Colon (tissue), 2 donors: ENCODE measurements at regions not wholly inside any gene's neighbourhood (a gene's known extent, or its start where the extent isn't known, plus 50 kb on each side); places are given as distances from the start of the nearest gene placed in this dataset.
"Not testable (repeated sequence)": the region's sequence is repeated elsewhere in the genome, so short reads cannot be mapped to it uniquely, and the experiment has no call there.

Experiments used
- FAIRE-seq: peaks from 2 replicates; lab custom pipeline; 2012; peaks lifted over from hg19 to GRCh38; lab: Jason Lieb, UNC
- donor health status: control.
- donor health status: control.

DNA sequence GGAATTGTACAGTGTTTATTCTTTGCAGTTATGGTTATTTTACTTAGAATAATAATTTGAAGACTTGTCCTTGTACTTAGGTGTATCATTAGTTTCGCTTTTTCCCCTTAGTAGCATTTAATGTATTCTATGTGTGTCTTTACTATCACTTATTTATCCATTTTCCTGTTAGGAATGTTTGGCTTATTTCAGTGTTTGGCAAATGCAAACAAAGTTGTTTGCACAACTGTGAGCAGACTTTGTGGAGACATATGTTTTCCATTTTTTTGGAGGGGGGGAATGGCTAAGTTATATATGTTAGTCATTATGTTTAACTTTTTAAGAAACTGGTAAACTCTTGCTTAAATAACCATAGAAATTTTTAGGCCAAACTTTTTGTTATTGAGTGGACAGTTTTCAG, 447.7 kb downstream of the SOX11 start:
- FAIRE-seq = no peak

DNA sequence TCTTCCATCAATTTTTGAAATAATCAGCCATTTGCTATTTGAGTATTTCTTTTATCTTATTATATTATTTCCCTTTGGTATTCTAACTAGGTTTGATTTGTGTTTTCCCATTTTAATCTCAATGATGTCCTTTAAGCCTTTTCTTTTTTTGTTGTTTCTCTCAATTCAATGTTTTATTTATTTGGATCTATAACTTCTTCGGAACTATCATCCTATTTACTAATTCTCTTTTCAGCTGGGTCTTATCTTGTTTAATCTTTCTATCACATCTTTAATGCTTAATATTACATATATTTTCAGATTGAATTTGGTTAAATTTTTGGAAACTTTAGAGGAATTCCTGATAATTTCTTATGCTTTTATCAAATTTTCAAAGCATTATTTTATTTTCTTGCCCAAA, 448.3 kb downstream of the SOX11 start:
- no peak for FAIRE-seq

DNA sequence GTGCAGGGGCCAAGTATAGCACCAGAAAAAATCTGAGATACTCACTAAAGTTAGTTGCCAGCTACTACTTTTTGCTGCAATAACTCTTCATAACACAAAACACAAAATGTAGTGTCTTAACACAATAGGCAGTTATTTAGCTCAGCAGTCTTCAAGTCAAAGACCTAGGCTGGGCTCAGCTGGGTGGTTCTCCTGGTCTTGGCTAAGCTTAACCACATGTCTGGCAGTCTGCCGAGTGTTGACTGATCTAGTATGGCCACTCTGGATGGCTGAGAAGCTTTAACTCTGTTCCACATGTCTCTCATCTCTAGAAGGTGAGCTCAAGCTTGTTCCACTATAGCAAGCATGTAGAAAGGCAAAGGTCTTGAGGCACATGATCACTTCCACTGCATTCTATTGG, 451.6 kb downstream of the SOX11 start:
- no peak for FAIRE-seq

DNA sequence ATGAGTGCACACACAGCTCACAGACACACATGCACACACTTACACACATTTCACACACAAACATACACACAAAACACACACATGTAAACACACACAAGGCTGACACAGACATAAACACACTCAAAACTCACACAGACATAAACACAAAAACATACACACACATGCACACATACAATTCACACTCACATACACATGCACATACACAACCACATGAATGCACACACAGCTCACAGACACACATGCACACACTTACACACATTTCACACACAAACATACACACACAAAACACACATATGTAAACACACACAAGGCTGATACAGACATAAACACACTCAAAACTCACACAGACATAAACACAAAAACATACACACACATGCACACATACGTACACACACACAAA, 455.0 kb downstream of the SOX11 start:
- not testable (repeated sequence) for FAIRE-seq

DNA sequence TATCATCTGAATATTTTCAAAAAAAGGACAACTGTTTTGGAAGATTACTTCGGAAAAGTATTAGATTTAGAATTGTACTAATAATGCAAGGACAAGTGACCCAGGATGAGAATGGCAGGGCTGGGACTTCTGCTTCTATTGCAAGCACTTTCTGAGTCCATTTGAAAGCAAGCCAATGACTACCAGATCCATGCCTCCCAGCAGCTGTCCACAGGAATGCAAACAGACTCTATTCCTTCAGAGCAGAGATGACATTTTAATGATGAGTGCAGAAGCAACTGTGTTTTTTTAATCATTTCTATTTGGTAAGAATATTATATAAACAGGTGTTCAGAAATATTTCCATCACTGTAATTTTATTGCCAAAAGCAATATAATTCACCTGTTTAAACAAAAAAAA, 456.7 kb downstream of the SOX11 start:
- FAIRE-seq = no peak

DNA sequence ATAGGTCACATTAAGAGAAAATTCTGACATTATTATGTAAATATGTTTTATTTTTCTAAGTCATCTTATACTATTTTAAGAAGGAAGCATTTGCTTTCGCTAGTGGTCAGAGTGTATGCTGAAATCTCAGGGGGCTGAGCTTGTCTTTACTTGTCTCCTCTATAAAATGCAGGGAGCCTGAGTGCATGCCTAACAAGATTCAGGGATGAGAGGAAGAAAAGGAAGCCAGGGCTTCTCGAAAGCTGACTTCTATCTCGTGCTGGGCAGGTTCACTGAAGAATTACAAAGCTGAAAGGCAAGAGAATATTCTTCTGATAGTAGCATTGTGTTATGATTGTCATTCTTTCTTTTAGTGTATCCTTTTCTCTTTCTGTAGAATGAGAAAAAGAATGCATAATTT, 467.4 kb downstream of the SOX11 start:
- FAIRE-seq = no peak

DNA sequence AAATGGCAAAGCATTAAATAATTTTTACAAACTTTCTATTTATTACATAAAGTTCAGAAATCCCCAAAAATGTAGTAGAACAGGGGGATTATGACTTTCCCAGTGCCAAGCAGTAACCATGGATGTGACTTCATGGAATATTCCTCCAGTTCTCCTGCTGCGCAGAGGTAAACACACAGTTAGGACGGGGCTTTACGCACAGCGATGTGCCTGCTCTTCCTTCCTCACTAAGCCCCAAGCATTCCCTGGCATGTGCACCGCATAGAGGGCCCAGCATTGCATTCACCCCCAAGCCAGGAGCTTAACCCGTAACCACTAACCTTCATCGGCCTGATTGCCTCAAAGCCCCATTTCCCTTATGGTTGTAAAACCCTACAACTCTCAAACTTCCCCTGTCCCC, 471.7 kb downstream of the SOX11 start:
- no peak for FAIRE-seq

DNA sequence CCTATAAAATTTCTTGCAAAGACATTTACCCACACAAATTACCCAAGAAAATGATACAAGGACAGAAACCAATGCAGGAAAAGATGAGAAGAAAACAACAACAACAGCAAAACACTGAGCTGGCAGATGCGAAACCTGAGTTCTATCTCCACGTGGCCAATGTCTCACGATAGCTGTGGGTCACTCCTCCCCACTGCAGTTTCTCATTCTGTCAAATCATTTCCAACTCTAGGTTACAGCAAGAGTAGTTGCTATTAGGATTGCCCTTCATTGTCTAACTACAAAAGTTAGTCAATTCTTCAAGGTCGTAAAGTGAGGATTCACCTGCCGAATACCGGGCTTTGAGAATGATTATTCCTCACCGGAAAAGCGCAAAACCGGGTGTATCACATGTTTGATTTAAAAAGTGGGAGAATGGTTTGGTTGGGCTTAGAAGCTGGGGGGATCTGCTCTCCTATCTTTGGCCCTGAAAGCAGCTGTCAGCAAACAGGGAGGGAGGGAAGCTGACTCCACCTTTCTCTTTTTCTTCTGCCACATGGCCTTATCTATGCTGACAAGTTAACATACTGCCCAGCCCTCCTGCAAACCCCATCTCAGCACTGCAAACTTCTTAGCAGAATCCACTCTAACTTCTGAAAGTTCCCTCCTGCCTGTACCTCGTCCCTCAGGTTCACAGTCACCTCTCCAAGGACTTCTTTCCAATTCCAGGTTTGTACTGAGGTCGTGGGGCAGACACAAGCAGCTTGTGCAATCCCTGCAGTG, 473.0 kb downstream of the SOX11 start:
- FAIRE-seq = no peak

DNA sequence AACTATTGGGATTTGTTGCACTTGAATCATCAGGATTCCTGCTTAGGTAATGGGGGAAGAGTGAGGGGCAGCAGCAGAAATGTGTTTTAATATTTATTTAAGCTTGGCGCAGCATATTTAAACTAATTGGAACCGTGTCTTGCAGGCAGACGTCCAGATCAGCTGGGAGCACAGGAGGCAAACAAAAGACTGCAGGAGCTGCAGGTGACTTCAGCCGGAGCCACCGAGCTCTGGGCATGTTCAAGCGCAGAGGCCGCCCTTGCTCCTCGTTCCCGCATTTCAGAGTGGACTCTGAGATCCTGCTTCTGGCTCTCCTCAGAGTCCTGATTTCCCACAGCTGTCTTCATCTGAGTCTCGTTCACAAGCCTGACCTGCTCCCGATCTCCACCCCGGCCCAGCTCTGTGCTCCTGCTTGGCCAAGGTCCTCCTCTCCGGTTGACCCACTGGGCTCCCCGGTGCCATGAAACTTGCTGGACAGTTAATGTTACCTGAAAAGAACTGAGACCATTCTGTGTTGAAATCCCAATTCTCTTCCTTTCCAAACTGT, 475.5 kb downstream of the SOX11 start:
- FAIRE-seq = no peak

DNA sequence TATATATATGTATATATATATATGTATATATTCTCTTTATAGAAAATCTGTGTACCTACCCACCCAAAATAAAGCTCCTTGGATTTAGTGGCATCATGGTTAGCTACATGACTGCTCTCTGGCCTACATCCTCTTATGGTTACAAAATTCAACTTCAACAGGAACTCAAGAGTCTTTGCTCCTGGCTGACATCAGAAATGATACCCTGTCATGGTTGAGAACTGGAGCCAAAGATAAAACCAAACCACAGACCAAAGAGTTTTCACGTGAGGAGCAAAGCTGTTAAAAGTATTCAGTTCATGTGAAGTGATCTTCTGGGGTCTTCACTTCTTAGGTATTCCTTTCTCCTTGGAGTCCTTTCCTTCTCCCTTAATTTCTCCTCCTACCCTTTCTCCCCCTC, 476.3 kb downstream of the SOX11 start:
- no peak for FAIRE-seq

DNA sequence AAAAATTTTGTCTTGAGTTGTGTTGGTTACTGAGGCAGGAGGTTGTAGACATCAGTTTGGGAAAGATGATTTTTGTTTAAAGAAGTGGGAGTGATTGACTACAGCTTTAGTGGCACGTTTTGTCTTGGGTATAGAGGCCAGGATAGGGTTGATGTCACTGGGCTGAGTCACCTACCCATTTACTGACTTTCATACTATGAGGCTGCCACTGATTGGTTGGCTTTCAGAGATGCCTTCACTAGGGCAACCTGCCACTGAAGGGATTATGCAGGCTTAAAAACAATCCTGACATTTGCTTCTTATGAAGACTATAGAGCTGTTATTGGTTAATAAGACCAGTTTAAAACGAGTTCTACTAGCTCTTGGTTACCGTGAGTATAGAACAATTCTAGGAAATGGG, 479.1 kb downstream of the SOX11 start:
- no peak for FAIRE-seq

DNA sequence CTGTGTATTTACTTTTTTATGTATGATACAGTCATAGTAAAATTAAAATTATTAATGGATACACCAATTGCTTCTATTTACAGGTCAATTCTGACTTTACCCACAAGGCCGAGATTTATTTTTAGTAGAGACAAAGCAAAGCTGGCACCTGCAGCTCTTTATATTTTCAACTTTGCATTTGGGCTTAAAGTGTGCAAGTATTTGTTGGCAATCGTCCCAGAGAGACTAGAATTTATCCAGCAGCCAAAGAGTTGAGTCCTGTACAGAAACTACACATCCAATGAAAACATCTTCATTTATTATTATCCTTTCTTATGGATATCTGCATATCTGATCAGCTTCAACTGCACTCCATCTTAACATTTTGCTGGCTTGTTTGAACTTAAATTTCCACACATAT, 485.6 kb downstream of the SOX11 start:
- no peak for FAIRE-seq

DNA sequence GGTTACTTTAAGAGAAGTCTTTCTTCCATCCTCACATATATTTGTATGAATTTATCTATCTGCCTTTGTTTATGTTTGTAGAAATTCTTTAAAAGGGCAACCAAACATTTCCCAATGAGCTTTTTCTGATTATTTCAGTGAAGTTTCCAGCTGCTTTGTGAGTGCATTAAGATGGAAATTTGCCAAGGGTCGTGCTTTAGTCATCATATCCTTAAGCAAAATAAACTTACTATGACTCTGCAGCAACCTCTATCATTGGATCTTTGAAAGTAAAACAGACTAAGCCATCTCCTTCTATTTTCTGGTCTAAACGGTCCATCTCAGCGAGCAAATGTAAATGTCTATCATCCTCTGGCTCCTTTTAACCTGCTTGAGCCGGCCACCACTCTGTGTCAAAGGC, 489.3 kb downstream of the SOX11 start:
- FAIRE-seq = no peak

DNA sequence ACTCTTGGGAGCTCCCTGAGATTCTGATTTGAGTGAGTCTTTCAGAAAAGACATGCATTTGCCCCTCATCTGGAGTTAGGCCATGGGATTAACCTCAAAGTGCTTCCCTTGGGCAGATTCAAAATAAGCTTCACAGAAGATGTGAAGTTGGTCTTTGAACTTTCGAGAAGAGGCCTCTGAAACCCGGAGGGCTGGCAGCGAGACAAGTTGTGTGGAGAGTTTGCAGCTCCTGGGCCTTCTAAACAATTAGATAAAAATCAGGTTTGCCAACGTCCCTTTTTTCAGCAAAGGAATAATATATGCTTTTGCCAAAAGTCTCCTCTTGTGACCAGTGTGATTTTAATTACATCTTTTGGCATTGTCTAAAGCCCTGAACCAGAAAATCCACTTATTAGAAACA, 489.7 kb downstream of the SOX11 start:
- no peak for FAIRE-seq

DNA sequence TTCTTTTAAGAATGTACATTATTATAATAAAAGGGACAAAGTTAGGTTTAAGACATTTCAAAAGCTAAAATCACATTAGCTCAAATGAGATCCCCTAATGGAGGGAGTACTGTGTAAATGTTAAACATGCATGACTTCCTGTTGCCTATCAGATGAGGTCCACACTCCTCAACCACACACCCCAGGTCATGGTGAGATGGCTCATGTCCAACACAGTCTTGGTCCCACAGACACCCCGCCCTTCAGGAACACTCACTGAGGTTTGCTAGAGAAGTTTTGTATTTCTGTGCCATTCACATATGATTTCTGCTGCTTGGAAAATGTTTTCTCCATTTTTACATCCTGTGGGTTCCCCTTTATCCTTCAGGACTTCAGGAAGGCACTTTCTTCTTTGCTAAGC, 491.0 kb downstream of the SOX11 start:
- no peak for FAIRE-seq

DNA sequence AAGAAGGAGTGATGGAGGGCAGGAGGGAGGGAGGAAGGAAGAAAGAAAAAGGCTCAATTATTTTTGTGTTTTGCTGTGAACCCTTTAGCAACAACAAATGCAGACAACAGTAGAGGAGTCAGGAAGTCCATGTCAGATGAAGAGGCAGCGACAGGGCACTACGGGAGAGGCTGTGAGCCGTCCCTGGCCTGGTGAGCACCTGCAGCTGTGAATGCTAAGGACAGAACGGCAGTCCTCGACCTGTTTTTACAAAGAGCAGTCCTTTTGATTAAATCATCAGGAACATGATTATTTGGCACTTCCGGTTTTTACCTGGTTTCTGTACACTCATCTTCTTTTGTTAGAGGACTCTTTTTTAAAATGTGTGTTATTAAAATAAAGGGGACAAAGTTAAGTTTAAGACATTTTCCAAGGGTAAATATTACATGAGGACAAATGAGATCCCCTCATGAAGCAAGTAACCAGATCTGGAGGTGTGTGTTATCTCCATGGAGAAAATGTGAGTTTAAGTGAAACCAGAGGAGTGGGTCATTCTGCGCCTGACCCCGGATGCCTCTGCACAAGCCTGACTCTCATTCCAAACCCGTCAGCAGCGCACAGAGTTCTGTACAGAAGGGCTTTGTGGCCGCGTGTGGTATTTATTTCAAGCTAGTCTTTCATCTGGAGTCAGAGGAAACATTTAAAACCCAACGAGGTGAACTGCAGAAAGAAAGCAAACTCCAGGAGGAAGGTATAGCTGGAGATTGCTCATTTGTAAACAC, 492.5 kb downstream of the SOX11 start:
- FAIRE-seq = no peak

DNA sequence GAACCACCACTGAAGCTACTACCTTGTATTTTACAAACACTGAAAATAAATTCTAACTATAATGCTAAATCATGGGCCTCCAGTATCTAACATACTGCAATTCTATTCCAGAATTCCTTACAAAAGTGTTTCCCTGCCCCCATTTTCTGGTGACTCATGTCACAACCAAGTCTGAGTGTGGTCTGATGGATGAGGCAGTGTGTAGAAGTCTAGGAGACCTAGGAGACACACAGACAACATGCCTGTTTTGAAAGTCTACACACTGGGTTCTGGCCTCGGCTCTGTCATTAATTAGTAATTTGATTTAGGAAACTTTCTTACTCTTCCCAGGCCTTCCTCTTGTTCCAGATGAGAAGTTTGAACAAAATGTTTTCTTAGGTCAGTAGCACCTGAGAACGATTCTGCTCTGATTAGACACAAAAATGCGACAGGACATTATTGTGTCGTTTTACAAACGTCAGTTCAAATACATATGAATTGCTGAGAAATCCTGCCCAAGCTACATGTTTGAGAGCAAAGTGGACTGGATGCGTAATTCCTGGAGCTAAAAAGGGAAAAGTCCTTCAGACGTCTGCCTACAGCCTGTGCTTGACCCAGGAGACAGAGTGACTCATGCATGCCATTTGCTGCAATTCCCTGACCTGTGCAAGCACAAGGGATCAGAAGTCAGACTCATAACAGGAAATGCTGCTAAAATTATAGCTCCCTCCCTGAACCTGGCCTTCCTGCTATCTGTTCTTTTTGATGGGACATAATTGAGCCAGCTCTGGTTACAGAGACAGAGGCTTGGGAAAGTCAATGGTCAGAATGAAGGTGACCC, 494.4 kb downstream of the SOX11 start:
- FAIRE-seq = no peak

DNA sequence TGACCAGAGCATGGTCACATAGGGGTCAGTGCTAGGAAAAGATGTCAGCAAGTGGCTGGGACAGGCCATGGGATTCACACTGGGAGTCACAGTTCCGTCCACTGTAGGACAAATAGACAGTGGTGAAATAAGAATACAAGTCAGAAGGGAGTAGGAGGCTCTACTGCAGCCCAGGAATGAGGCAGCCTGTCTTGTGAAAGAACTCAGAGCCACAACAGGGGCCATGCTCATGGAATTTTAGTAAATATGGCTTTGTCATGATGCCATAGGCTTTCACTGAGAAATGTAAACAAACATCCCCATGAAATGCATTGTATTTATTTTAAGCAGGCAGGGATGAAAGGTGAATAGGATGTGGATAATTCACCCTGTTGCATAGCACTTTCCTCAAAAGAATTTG, 504.3 kb downstream of the SOX11 start:
- FAIRE-seq = no peak

DNA sequence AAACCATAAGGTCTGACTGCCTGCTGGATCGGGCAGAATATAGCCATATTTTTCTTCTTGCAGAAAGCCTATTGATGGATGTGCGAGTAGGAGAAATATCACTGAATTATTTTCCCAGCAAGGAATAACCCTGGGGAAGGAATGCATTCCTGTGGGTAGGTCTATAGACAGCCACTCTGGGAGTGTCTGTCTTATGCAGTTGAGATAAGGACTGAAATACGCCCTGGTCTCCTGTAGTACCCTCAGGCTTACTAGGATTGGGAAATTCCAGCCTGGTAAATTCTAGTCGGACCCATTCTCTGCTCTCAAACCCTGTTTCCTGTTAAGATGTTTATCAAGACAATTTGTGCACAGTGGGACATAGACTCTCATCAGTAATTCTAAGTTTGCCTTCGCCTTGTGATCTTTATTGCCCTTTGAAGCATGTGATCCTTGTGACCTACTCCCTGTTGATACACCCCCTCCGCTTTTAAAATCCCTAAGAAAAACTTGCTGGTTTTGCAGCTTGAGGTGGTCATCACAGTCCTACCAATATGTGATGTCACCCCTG, 506.3 kb downstream of the SOX11 start:
- not testable (repeated sequence) for FAIRE-seq

DNA sequence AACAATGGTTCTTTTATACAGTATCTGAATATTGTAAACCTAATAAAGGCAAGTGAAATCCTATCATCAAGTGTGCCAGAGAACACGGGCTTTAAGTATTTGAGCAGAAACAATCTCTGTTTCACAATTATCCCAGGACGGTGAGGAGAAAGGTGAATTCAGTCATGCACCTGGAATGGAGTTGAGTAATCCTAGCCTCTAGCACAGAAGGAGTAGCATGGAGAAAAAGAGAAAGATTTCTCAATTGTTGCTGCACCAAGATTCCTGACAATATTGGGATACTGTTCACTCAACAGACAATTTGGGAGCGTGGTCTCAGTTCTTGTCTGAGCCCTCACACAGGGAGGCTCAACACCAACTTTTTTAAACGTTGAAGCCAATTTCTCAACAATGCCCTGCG, 510.6 kb downstream of the SOX11 start:
- FAIRE-seq = no peak

DNA sequence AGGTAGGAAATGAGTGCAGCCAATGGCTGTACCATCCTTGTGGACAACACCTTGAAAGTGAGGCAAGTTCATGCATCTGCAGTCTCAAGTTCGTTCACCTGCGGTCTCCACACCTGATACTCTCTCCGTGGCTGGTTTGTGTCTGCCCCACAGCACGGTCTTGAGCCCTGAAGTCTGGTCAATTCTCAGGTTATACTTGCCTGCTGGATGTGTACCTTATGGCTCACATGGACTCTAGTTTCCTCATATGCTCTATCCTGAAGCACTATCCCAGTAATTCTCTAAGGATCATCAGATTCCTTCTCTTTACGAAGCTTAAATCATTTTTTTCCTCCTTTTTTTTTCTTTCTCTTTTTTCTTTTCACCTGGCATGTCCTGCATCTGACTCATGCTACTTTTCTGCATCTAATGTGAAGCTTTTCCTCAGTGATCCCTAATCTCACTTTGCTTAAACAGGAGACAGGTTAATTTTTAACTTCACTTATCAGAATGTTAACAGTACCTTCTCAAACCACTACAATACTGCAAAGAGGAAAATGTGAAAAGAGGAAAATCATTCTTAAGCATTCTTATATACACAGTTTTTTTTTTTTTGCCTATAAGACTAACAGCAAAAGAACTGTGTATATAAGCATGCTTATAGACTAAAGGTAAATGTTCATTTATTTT, 511.2 kb downstream of the SOX11 start:
- no peak for FAIRE-seq

DNA sequence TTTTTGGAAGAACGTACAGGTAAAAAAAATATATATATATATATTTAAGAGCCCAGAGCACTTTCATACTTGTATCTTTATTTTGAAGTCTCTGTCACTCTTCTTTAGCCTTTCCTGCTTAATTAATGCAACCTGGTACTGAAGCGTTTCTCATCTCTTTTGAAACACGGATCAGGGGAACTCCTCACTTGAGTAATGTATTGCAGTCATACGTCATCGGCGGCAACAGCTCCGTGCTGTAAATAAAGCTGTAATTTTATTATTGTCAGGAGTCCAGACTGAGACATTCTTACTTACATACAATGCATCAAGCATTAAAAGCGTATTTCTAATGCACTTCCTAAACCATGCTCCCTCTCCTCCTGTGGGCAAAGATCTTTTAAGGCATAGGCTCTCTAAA, 514.7 kb downstream of the SOX11 start:
- FAIRE-seq = no peak
